ENCODE measurements at regions not wholly inside any gene's neighbourhood (a gene's known extent, or its start where the extent isn't known, plus 50 kb on each side); places are given as distances from the start of the nearest gene placed in this dataset.
"Not testable (repeated sequence)": the region's sequence is repeated elsewhere in the genome, so short reads cannot be mapped to it uniquely, and the experiment has no call there.

DNA sequence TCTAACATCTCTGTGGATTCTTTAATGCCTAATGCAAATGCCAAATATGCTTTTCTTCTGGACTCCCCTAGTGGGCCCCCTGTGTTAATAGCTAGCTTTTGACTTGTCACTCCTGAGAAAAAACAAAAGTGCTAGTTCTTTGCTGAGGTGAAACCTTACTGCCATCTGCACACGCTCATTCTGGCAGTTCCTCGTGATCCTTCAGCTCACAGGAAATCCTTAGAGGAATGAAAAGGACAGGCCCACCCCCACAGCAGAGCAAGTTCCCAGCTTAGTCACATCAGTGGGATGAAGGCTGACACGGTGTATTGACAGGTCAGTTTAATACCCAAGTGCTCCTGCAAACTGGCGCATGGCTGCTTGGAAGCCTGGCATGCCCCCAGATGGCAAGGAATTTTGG, 165.1 kb upstream of the ATP2B1 start:
- H3K4me3 Mint-ChIP-seq, result no peak overlapping the region
- H3K36me3 Mint-ChIP-seq (ENCODE audit: low read depth), result no peaks in the 10 kb centered on the region
- H3K4me1 Mint-ChIP-seq (ENCODE audit: low read depth), result peaks cover 5% of the 10 kb centered on the region
- DNase-seq, result no peak
- H3K27me3 Mint-ChIP-seq, result no peaks in the 10 kb centered on the region
- H3K27ac Mint-ChIP-seq, result no peak overlapping the region
- H3K9me3 Mint-ChIP-seq, result peaks cover 16% of the 10 kb centered on the region

DNA sequence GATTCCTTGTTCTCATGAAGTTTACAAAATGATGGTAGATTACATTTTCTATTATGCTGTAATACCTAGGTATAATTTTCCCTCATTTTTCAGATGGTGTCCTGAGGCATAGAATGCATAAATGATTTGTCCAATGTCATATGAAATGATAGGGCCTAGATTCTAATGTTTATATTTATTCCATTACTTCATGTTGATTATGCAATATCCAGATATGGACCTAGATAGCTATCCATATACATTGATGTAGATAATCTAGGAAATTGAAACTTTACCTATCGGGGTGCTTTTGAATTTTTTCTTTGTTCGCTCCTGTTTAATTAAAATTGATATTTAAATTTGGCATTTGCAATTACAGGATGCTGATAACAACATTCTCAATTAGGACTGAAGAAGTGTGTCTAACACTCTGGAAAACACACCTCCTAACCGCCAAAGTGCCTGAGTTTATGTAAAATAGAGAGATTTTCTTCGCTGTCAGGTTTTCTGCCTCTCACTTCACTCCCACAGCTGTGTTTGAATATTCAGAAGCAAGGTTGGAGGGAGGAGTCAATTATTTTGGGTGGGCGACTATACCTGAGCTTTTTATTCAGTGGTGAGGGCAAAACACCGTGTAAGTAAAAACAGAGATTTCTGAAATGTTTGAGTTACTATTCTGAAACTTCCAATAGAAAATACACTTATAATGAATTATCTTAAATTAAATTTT, 164.4 kb upstream of the ATP2B1 start:
- Mint-ChIP-seq H3K27ac (no peak overlapping the region), H3K36me3 (ENCODE audit: low read depth) (no peaks in the 10 kb centered on the region), H3K27me3 (no peaks in the 10 kb centered on the region), H3K4me1 (ENCODE audit: low read depth) (peaks cover under 1% of the 10 kb centered on the region), H3K9me3 (peaks cover 16% of the 10 kb centered on the region), H3K4me3 (no peak overlapping the region)
- DNase-seq, result no peak

DNA sequence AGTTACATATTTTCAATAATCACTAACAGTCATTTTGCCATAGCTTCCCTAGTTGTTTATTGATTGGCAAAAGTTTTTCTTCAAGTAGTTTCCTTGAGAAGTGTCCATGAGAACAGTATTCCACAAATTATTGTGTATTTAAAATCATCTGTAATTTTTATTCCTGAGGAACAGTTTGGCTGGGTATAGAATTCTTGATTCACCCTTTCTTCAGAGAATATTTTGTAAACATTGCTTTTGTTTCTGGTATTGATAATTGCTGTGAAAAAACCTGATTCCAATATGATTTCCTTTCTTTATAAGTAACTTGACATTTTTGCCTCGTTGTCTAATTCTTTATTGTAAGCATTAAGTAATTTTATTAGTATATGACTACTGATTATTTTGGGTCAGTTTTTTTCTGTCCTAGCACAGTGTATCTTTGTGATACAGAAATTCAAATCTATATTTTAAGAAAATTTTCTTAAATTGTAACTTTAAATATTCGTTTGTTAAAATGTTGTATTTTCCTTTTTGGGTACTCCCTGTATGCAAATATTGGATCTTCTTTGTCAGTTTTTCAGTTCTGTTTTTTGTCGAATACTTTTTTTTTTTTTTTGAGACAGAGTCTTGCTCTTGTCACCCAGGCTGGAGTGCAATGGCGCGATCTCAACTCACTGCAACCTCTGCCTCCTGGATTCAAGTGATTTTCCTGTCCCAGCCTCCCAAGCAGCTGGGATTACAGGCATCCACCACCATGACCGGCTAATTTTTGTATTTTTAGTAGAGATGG, 162.0 kb upstream of the ATP2B1 start:
- Mint-ChIP-seq H3K27ac (no peak overlapping the region), H3K9me3 (peaks cover 16% of the 10 kb centered on the region), H3K4me1 (ENCODE audit: low read depth) (no peaks in the 10 kb centered on the region), H3K36me3 (ENCODE audit: low read depth) (no peaks in the 10 kb centered on the region), H3K4me3 (no peak overlapping the region), H3K27me3 (no peaks in the 10 kb centered on the region)
- no peak for DNase-seq

DNA sequence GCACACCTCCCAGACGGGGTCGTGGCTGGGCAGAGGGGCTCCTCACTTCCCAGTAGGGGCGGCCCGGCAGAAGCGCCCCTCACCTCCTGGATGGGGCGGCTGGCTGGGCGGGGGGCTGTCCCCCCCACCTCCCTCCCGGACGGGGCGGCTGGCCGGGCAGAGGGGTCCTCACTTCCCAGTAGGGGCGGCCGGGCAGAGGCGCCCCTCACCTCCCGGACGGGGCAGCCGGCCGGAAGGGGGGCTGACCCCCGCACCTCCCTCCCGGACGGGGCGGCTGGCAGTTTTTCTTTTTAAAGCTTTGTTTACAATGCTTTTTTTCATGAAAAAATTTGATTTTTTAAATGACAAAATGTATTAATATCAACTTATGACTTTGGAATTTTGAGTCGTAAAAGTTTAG, 159.0 kb upstream of the ATP2B1 start:
- Mint-ChIP-seq H3K9me3 (peaks cover 21% of the 10 kb centered on the region), H3K4me1 (ENCODE audit: low read depth) (peaks cover 25% of the 10 kb centered on the region)
- H3K27ac Mint-ChIP-seq; H3K4me3 Mint-ChIP-seq; DNase-seq; H3K27me3 Mint-ChIP-seq; H3K36me3 Mint-ChIP-seq (ENCODE audit: low read depth): not testable (repeated sequence)

DNA sequence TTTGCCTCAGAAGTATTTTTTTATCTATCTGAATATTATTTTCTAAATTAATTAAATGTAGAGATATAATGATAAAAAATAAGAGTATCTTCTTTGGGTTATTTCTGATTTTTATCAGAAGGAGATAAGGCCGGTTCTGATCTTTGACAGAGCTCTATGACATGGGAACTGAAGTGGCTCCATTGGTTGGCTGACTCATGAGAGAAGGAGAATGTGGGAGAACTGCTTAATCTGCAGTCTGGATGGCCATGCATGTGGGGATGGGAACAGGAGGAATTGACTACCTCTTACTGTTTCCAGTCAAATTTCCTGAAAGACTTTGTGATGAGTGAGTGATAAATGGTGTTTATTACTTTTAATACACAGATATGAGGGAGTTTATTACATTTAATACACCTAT, 155.8 kb upstream of the ATP2B1 start:
- peak overlapping the region; percentile 69 for H3K27ac Mint-ChIP-seq
- peaks cover 8% of the 10 kb centered on the region for H3K36me3 Mint-ChIP-seq (ENCODE audit: low read depth)
- peaks cover 52% of the 10 kb centered on the region for H3K4me1 Mint-ChIP-seq (ENCODE audit: low read depth)
- H3K4me3 Mint-ChIP-seq, result no peak overlapping the region
- no peak for DNase-seq
- H3K27me3 Mint-ChIP-seq, result no peaks in the 10 kb centered on the region
- peaks cover 13% of the 10 kb centered on the region for H3K9me3 Mint-ChIP-seq

DNA sequence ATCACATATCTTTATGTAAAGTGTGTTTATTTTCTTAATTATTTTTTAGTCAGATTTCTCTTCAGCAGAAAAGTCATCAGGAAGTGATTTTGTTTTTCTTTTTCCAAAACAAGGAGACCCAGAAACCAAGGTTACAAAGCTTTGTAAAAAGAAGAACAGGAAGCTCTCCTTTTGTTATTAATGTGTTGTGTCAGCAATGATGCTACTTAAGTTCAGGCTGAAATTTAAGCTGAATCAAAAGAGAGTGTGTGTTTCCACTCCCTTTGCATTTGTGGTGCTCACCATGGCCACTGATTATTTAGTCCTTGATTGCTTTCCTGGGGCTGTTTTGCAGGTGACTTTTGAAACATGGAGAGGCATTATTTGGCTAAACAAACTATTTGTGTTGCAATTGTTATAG, 155.3 kb upstream of the ATP2B1 start:
- peak overlapping the region; percentile 90 for H3K27ac Mint-ChIP-seq
- H3K4me3 Mint-ChIP-seq, result peak overlapping the region; percentile 64
- H3K4me1 Mint-ChIP-seq (ENCODE audit: low read depth), result peaks cover 56% of the 10 kb centered on the region
- H3K27me3 Mint-ChIP-seq, result no peaks in the 10 kb centered on the region
- no peak for DNase-seq
- H3K9me3 Mint-ChIP-seq, result peaks cover 12% of the 10 kb centered on the region
- H3K36me3 Mint-ChIP-seq (ENCODE audit: low read depth), result peaks cover 8% of the 10 kb centered on the region

DNA sequence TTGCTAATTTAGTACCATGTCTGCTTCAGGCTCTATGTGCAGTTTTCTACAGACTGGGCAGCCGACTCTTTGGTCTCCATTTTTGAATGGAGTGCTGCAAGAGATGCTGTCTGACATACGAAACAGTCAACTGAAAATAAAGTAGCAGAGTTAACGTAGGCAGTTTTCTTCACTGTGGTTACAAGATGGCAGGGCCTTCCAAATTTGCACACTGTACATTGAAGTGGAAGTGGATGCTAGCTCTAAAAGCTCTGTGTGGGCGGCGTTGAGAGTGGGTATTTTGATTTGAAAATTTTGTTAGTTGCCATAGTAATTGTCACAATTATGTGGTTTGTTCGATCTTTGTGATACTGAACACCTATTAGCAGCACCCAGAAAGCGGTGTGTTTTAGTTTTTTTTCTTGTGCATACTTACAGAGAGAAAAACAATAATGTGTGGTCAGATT, 154.9 kb upstream of the ATP2B1 start:
- H3K4me3 Mint-ChIP-seq, result peak overlapping the region; percentile 64
- peak overlapping the region; percentile 90 for H3K27ac Mint-ChIP-seq
- H3K4me1 Mint-ChIP-seq (ENCODE audit: low read depth), result peaks cover 60% of the 10 kb centered on the region
- DNase-seq, result peak; percentile 38
- peaks cover 8% of the 10 kb centered on the region for H3K36me3 Mint-ChIP-seq (ENCODE audit: low read depth)
- H3K27me3 Mint-ChIP-seq, result no peaks in the 10 kb centered on the region
- H3K9me3 Mint-ChIP-seq, result peaks cover 12% of the 10 kb centered on the region

DNA sequence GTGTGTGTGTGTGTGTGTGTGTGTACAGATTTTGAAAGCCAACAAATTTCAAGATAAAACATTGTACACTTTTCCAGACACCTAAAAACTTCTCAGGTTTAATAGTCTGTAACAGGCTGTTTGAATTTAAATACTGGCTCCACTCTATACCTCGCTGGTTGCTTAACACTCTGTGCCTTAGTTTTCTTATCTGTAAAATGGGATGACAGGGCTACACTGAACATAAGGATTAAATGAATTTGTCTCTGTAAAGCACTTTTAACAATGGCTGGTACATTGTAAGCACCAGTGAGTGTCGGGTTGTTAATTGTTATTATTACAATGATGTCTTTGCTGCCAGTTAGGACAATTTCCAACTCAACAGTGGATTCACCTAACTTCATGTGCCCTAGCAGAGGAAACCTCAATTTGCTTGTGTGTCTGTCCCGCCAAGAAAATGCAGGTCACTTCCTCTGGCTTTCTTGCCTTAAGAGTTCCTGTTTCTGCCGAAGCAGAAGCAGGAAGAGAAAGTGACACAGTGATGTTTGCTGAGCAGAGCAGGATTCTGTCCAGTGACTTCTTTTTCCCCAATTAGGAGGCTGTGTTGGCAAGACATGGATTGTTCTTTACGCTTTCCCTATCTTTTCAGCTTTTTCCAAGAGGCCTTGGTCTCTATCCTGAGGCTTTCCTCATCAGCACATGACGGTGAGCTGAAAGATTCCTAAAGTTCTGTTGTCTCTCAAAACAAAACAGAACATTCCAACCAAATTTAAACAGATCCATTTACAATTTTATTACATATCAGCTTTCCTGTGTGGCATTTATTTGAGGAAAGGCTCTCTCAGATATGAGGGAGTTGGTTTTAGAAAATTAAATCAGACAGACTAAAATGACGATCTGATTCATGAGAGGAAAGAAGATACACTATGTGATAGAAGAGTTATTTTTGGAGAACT, 154.1 kb upstream of the ATP2B1 start:
- peaks cover 8% of the 10 kb centered on the region for H3K36me3 Mint-ChIP-seq (ENCODE audit: low read depth)
- H3K27me3 Mint-ChIP-seq, result no peaks in the 10 kb centered on the region
- peak overlapping the region; percentile 90 for H3K27ac Mint-ChIP-seq
- peak; percentile 37 for DNase-seq
- peaks cover 12% of the 10 kb centered on the region for H3K9me3 Mint-ChIP-seq
- H3K4me3 Mint-ChIP-seq, result peak overlapping the region; percentile 64
- H3K4me1 Mint-ChIP-seq (ENCODE audit: low read depth), result peaks cover 64% of the 10 kb centered on the region

DNA sequence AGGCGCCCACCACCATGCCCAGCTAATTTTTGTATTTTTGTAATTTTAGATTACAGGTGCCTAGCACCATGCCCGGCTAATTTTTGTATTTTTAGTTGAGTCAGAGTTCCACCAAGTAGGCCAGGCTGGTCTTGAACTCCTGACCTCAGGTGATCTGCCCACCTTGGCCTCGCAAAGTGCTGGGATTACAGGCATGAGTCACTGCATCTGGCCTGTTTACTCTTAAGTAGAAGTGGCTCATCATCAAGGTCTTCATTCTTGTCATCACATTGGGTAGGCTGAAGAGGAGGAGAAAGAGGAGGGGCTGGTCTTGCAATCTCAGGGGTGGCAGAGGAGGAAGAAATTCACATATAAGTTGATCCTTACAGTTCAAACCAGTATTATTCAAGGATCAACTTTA, 152.4 kb upstream of the ATP2B1 start:
- Mint-ChIP-seq H3K27ac (peak overlapping the region; percentile 1), H3K36me3 (ENCODE audit: low read depth) (peaks cover 8% of the 10 kb centered on the region), H3K9me3 (peaks cover 12% of the 10 kb centered on the region), H3K4me3 (no peak overlapping the region), H3K4me1 (ENCODE audit: low read depth) (peaks cover 79% of the 10 kb centered on the region), H3K27me3 (no peaks in the 10 kb centered on the region)
- DNase-seq, result peak; percentile 48

DNA sequence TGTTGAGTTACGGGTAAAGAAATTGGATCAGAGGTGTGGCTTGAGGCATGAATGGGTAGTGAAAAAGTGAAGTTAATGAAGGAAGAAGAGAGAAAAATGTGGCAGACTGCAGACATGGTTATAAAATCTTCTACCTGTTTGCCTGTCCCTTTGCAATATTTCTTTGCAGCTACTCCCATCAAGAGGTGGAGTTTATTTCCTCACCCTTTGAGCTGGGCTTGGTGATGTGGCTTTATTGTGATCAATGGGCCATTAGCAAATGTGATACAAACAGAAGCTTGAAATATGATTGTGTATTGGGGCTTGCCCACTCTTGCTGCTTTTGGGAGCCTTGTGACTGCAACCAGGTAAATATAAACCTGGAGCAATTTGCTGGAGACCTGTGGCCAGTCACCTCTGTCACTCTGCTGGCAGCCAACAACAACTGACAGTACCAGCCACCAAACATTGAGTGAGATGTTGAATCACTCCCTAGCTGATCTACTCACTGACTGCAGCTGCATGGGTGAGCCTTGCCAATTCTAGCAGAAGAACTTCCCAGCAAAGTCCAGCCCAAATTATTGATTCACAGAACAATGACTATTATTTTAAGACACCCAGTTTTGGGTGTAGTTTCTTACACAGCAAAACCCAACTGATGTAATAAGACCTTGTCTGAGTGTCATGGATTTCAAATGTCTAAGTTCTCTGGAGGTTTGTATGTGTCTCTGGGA, 151.0 kb upstream of the ATP2B1 start:
- no peak overlapping the region for H3K27ac Mint-ChIP-seq
- no peak for DNase-seq

DNA sequence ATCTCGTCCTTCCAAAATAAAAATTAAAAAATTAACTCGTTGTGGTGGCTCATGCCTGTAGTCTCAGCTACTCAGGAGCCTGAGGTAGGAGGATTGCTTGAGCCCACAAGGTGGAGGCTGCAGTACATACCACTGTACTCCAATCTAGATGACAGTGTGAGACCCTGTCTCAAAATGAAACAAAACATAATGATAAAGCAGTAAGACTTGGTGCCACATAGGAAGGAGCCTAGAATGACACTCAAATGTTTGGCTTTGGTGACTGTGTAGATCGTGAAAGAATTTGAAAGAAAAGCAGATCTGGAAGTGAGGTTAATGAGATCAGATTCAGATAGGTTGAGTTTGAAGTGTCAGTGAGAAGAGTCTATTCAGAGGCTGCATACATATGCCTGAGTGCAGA, 150.1 kb upstream of the ATP2B1 start:
- Mint-ChIP-seq H3K9me3 (peaks cover 7% of the 10 kb centered on the region), H3K27ac (no peak overlapping the region), H3K4me1 (ENCODE audit: low read depth) (peaks cover 76% of the 10 kb centered on the region), H3K27me3 (no peaks in the 10 kb centered on the region), H3K36me3 (ENCODE audit: low read depth) (peaks cover 8% of the 10 kb centered on the region), H3K4me3 (no peak overlapping the region)
- no peak for DNase-seq

More for the DNA sequence above, 151.0 kb upstream of the ATP2B1 start:
- H3K36me3 Mint-ChIP-seq (ENCODE audit: low read depth), result peaks cover 8% of the 10 kb centered on the region
- H3K4me1 Mint-ChIP-seq (ENCODE audit: low read depth), result peaks cover 84% of the 10 kb centered on the region
- peaks cover 10% of the 10 kb centered on the region for H3K9me3 Mint-ChIP-seq
- H3K27me3 Mint-ChIP-seq, result no peaks in the 10 kb centered on the region
- no peak overlapping the region for H3K4me3 Mint-ChIP-seq

DNA sequence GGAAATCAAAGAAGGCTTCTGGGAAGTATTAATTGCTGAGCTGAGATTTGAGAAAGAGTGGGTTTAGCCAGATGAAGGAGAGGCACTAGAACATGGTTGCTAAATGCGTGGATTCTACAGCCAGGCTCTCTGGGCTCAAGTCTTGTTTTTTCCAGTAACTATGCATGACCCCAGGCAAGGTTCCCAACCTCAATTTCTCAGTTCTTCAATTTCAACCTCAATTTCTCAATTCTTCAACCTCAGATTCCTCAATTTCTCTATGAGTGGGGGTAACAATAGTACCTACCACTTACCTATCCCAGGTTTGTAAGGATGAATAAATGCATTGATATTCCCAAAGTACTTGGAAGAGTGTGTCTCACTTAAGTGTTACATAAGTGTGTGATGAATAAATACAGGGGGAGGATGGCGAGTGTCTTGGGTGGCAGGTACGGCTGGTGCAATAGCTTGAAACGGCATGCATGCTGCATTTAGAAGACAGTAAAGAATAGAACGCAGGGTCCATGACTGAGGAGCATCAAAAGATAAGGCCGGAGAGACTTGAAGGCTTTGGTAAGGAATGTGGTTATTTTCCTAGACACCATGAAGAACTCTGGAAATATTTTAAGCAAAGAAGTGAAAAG, 149.1 kb upstream of the ATP2B1 start:
- Mint-ChIP-seq H3K9me3 (peaks cover 7% of the 10 kb centered on the region), H3K4me1 (ENCODE audit: low read depth) (peaks cover 67% of the 10 kb centered on the region), H3K36me3 (ENCODE audit: low read depth) (no peaks in the 10 kb centered on the region), H3K4me3 (no peak overlapping the region), H3K27me3 (no peaks in the 10 kb centered on the region), H3K27ac (no peak overlapping the region)
- DNase-seq, result no peak

DNA sequence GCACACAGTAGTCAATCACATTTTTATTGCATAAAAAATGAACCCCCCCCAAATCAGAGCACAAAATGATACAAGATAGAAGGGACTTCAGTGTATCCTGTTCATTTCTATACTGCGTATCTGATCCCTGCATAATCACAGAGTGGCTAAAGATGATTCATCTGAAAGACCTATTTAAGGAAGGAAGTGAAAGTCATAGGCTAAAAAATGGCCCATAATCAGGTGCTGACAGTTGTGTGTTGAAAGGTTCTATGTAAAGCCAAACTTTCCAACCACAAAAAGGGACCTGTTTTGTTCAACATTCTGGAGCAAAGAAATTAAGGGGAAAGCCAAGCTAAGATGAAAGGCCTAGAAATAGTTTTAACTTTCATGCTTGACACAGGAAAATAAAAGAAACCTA, 147.8 kb upstream of the ATP2B1 start:
- H3K27me3 Mint-ChIP-seq, result no peaks in the 10 kb centered on the region
- H3K27ac Mint-ChIP-seq, result peak overlapping the region; percentile 64
- no peak overlapping the region for H3K4me3 Mint-ChIP-seq
- no peaks in the 10 kb centered on the region for H3K36me3 Mint-ChIP-seq (ENCODE audit: low read depth)
- H3K4me1 Mint-ChIP-seq (ENCODE audit: low read depth), result peaks cover 53% of the 10 kb centered on the region
- DNase-seq, result no peak
- peaks cover 3% of the 10 kb centered on the region for H3K9me3 Mint-ChIP-seq

Data from activated T-cell treated with anti-CD3 and anti-CD28 coated beads, Interleukin-2, amount 50 U/mL, for 24 hours (primary cell).